GM12872 (cell line): ENCODE measurements at regions not wholly inside any gene's neighbourhood (a gene's known extent, or its start where the extent isn't known, plus 50 kb on each side); places are given as distances from the start of the nearest gene placed in this dataset.

ENCODE experiments used
- CTCF ChIP-seq: IDR thresholded peaks from 3 replicates; pipeline ENCODE4 v1.5.1; 2011; ENCODE audit warnings: low read depth, mild to moderate bottlenecking, low read length, moderate library complexity; ENCODE audit not compliant: insufficient read depth

DNA sequence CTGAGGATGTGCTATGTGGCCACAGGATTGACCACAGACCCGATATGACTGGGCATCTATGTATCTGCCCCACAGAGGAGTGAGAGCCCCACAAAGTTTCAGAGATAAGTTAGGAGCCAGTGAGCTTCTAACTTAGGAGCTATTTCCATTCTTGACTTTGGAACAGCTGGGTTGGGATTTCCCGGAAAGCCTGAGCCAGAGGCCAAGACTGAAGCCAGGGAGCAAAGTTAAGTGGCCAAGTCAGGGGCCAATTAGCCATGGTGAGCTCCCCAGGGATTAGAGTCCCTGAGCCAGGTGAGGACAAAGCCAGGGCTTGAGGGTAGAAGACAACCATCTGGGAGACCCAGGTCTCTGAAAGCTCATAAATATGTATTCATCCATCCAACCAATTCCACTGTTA lies 143.6 kb downstream of the MAFB start:
- no peak for TF ChIP-seq CTCF

- no peak for TF ChIP-seq CTCF
These were observed 147.0 kb downstream of the MAFB start for GRCh38 chr20:40542065-40542464.

GRCh38 chr20:40540166-40540565 lies 148.9 kb downstream of the MAFB start:
- no peak for TF ChIP-seq CTCF

DNA sequence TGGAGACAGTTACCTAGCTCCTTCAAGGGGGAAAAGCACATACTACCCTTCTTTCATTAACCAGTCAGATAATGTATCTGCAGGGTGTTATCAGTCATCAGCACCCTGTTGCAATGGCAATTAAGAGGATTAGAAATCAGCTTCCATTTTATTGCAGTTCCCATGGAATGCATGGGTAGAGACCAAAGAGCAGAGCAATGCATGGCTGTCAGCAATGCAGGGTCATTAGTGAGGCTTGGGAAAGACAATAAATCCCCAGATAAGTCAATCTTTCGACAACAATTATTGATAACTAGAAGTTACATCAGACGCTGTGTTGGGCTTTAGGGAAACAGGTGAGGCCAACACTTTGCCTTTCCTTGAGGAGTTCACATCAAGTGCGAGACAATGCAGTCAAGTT lies 150.9 kb downstream of the MAFB start:
- no peak for TF ChIP-seq CTCF

DNA sequence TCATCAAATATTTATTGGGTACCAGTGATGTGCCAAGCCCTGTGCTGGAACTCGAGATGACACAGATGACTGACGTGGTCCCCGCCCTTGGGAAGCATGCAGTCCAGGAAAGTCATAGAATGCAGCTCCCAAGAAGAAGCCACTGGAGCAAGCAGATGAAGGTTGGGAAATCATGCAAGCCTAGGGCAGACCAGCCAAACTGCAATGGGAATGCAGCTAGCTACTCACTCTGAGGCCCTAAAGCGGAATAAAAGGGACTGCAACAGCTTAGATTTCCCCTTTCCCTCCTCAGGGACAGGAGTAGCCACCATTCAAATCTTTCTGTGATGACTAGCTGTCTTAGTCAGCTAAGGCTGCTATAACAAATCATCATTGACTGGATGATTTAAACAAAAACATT lies 152.2 kb downstream of the MAFB start:
- TF ChIP-seq CTCF, result no peak

DNA sequence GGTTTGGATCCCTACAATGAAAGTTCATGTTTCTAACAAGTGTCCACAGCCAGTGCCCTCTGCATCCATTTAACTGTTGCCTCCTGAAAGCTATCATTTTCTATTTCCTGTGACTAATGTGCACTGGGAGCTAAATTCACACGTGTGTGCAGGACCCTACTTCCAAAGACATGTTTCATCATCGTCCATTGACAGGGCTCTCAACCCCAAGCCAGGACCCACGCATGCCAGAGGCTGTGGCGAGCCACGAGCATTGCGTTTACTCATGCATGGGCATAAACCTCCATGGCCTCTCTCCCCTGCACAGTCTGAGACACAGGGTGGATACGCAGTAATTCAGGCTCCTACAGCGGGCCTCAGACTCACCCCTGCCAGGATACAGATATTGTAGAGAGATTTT lies 153.2 kb downstream of the MAFB start:
- no peak for TF ChIP-seq CTCF

- peak; percentile 40; the same call in 1 of the 3 replicates for TF ChIP-seq CTCF
These were observed 156.9 kb downstream of the MAFB start for GRCh38 chr20:40532103-40532502.

GRCh38 chr20:40525351-40525750 lies 163.7 kb downstream of the MAFB start:
- TF ChIP-seq CTCF, result no peak
